ENCODE measurements at regions not wholly inside any gene's neighbourhood (a gene's known extent, or its start where the extent isn't known, plus 50 kb on each side); places are given as distances from the start of the nearest gene placed in this dataset.

DNA sequence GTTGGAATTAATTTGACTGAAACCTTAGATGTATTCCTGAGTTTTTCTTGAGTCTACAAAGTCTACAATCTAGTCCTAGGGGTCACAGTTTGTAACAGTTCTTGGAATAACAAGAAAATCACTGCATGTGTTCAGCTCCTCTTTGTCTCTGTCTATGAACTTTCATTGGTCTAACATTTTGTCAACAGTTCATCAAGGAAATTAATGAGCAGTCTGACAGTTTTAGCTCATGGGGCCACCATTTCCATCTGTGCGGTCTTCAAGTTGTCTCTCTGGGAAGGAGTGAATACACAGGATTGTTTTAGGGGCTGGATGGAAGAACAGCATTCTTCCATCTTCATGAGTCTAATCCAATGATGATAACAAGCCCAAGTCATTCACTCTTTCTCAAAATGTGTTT, 276.4 kb downstream of the TMEM167A start:
- DNase-seq: no peak

- DNase-seq: peak; percentile 20
Observed at GRCh38 chr5:82799361-82800077, 277.7 kb downstream of the TMEM167A start.

- no peak for DNase-seq
Observed at GRCh38 chr5:82798676-82799075, 278.5 kb downstream of the TMEM167A start.

DNA sequence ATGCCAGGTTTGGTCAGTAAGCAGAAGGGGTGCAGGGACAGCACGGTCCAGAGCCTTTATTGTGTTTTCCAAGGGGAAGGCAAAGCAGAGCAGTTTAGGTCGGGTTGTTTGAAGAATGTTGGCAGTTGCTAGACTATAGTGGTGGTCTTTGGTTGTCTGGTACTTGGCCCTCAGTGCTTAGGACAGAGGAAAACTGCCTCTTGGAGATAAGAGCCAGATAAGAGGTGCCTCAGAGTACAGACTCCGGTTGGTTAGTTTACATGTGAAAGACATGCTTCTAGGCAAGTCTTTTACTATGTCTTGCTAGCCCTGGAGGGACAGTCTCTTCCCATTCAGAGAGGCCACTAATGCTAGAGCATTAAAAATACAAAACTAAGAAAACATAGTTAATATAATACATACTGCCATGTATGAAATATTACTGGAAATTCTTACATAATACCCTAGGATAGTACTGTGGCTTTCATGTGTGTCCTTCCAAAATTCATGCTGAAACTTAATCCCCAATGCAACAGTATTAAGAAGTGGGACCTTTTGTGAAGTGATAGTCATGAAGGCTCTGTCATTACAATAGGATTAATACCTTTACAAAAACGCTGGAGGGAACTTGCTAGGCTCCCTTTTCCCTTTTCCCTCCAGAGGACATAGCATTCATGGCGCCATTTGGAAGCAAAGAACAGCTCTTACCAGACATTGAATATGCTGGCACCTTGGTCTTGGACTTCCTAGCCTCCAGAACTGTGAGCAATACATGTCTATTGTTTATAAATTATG, 280.4 kb downstream of the TMEM167A start:
- no peak for DNase-seq

- no peak for DNase-seq
Observed at GRCh38 chr5:82794876-82795275, 282.3 kb downstream of the TMEM167A start.

DNA sequence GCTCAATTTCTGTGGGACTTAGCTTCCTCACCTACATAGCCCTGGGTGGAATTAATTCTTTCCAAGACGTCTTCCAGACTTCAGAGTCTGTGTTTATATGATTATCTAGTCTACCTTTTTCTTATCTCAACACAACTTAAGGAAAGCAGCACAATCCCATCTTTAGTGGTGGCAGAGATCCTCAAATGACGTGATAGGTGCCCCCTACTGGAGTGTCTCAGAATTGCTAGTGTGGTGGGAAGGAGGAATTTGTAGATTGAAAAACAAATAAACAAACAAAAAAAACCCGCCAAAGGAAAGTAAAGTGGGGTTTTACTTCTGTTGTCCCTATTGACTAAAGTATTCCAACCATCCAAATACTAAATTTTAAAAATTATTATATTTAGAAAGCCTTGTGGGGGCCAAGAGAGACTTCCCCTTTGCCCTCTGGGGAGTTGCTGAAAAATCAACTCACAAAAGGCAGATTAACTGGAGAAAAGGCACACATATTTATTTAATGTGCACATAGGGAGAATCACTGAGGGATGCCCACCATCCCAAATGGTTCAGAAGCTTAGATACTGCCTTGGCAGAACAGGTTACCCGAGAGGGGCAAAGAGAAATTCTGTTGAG, 283.3 kb downstream of the TMEM167A start:
- peak; percentile 63 for DNase-seq

DNA sequence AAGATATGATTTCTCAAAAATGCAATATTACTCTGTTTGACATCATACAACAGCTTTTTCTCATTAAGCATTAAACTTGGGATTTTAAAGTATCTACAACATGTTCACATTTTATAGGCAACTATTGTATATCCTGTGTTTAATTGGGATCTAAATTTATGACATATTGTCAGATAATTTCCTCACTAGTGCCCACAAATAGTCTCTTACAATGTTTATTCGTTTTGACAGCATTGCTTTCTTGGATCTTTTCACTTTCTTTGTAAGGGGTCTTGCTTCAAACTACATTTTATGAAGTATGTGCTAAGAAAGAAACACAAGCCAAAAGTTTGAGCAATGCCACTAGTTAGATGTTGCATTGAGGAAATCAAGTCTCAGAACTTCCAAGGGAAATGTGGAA, 285.1 kb downstream of the TMEM167A start:
- no peak for DNase-seq

DNA sequence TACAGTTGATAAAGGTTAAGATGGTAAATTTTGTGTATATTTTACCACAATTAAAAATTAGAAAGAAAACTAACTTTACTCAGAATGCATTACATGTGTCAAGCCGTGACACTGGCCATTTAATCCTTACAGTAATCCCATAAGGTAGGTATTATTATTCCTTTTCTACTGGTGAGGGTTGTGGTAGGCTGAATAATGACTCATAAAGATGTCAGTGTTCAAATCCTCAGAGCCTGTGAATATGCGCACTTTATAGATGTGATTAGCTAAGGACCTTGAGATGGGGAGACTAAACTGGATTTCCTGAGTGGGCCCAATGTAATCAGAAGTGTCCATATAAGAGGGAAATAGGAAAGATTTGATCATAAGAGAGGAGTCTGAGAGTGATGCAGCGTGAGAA, 288.1 kb downstream of the TMEM167A start:
- no peak for DNase-seq

- DNase-seq: no peak
Observed at GRCh38 chr5:82786748-82787147, 290.4 kb downstream of the TMEM167A start.

DNA sequence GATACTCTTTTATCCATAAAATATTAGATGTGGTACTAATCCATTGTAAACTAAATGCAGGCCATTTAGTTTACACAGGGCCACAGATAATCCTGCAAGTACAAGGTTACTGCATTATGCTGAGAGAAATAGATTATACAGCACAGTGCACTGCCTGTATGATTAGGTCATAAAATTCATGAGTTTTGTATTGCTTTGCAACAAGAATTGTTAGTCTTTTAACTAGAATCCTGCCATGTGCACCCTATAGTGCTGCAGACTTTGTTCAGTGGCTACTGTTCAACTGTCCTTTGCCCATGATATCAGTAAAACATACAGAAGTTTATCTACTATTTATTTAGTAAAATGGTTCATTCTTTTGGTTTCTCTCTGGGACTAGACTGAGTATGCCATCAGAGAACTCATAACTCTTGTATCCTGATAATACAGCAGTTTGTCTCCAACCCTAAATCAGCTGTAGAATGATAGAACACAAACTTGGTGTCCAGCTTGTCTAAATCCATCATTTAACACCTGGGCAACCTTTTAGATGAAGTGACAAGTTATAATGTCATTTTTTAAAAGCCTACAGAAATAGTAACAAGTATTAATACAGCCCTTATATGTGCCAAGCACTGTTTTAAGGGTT, 291.2 kb downstream of the TMEM167A start:
- DNase-seq: peak; percentile 22

DNA sequence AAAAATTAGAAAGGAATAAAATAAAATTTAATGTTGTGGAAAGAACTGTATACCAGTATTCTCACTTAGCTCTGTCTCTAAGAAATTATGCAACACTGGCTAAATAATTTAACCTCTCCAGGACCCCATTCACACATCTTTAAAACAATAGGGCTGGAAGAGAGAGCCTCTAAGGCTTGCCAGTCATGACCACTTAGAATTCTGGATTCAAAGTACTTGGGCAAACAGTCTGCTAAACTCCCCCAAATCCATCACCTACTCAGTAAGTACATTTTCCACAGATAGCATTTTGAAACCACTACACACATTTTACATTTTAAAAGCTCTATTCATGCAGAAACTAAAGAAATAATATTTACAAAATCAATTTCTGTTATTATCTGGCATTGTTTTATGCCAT, 291.7 kb downstream of the TMEM167A start:
- no peak for DNase-seq

DNA sequence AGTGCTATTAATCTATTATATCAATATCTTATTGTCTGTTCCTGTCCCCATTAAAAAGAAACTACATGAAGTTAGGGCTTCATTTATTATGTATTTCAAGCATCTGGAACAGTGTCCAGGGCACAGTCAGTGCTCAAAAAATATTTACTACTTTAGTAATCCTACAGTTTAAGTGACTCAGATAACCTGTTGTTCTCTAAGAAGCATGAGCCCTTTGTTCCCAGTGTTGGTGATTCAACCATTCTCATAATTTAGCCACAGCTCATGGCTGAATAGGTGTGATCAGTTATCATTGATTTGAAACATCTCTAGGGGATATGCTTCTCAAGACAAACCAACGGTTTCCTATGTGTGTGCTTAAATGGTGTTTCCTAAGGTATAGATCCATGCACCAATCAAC, 292.7 kb downstream of the TMEM167A start:
- DNase-seq: no peak

DNA sequence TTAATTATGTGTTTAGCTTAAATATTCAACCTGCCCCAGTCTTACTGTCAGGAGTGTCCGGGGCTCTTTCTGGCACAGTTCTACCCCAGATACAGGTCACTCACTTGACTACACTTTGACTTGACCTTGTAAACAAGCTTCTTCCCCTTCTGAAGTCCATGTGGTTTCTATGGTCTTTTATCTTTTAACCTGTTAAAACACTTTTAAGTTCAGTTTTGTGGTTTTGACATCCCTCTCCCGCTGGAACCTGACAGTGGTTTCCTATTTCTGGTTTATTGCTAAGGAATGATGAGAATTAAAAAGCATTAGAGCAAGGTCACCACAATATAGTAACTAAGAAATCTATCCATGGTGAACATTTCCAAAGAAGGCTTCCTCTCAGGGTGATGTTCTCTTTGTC, 300.1 kb downstream of the TMEM167A start:
- DNase-seq: no peak

DNA sequence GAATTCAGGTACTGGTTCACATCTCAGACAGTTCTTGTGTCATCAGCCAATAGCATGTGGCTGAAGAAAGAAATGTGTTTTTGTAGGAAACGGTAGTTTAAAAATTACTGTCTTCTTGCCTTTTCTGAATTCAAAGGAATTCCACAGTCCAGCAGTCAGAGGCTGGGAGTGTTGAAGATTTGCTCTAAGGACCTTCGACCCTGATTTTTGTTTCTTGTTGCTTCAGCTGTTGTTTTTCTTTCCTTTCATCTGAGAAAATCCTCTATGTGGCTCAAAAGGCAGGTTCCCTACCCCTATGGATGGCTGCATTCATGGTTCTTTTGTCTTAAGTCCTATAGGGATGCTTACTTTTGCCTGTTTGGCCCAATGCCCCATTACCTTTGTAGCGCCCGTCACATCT, 304.9 kb downstream of the TMEM167A start:
- no peak for DNase-seq

GRCh38 chr5:82766206-82766605, 311.0 kb downstream of the TMEM167A start:
- no peak for DNase-seq

DNA sequence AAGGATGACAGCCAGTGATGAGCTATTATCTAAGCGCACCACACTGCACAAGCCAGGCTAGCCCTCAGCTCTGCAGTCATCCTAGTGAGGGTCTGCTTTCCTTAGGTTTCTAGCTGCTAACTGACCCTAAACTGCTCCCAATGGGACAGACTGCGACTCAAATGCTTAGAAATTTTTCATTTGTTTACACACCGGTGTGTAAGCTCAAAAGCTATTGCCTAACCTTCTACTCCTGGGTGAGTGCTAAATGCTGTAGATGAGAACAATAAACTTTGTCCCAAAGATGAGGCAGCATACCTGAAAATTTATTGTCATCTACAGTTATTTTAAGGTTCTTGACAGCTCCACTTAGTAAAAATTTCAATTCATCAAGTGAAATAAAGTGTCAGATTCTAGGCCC, 311.4 kb downstream of the TMEM167A start:
- no peak for DNase-seq

GRCh38 chr5:82760856-82761255, 316.3 kb downstream of the TMEM167A start:
- no peak for DNase-seq

- DNase-seq: no peak
Observed at GRCh38 chr5:82758881-82759280, 318.3 kb downstream of the TMEM167A start.

GRCh38 chr5:82754759-82755158, 322.4 kb downstream of the TMEM167A start:
- peak; percentile 11 for DNase-seq

DNA sequence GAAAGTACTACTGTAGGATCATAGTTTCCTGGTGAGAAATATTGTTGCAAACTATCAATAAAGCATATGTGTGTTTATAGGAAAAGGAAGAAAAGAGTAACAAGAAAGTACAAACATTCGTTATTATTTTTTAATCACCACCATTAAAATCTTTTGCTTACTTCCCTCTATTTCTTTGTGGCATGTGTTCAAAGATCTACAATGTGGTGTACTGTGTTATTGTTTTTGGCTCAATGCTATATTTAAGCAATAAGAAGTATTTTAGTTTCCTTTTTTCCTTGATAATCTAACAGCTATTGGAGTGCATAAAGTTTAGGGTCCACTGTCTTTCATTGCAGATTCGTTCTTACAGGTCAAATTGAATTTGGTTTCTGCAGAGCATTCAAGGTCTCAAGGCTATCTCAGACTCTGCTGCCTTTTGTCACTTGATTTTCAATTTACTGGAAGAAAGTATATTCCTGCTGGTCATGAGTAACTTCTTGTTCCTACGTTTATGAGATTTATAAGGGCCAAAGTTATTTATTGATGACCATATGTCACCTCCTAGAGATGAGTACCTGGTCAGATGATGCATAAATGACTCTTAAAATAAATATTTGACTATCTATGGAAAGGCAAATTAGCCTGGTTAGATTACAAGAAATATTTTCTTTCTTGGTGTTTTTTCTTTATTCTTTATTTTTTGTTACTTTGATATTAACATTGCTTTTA, 323.0 kb downstream of the TMEM167A start:
- peak; percentile 58 for DNase-seq

DNA sequence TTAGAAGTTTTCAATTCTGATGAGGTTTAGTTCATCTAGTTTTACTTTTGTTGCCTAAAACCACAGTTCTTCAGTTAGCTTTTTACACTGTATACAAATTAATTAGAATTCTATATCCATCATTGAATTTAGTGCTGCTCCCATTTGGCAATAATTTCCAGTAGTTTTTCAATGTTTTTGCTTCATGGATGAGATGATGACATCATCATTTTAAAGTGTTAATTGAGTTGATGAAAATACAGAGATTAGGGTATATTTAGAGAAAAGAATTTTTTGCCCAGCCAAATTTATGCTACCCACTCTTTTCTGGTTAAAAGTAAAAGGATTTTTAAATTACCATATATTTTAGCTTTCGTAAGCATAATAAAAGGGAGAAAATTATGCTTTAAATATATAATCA, 323.8 kb downstream of the TMEM167A start:
- DNase-seq: no peak

DNA sequence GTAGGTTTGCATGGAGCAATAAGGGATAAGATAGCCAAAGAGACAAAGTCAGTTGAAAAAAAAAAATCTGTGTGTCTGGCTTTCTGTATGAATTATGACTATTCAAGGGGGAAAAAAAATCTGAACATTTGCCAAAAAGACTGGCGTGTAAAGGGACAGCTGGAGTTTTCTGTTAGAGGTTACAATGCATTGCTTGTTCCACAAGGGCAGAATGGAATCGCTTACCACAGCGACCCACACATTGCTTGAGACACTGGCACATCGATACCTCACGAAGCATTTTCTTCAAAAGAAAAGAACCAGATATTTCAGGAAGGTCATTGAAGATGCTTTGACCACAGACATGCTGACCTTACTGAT, 327.8 kb downstream of the TMEM167A start:
- DNase-seq: peak; percentile 43
